Stimulated activated CD4-positive, alpha-beta T cell treated with anti-CD3 and anti-CD28 coated beads, Interleukin-15, amount 100 ng/mL, for 1 hour (primary cell): ENCODE measurements at regions not wholly inside any gene's neighbourhood (a gene's known extent, or its start where the extent isn't known, plus 50 kb on each side); places are given as distances from the start of the nearest gene placed in this dataset.

Experiments used
- DNase-seq, 2 donors: peaks; one replicate each; pipeline ENCODE4 v3.0.0-alpha.2; 2020; ENCODE audit warnings: low read depth in 1 of 2, low spot score in 1 of 2

DNA sequence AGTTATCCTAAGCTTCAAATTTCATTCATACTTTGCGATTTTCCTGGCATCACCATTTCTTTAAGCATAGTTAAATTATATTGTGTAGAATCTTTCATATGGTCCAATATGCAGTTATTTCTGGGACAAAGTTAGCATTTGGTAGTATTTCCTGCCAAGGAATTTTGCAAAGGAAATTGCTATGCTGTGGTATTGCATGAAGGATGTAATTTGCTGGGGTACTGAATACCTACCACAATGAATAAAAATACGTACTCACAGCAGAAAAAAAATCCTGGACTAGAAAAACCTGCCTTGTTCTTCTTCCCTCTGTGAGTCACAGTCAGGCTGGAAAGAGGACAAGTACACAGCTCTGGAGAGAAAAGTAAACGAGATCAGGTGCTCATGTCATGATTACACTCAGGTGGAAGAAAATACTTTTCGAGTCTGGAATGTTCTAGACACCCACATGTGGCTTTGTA, 241.2 kb downstream of the PTBP2 start:
- no peak for DNase-seq

DNA sequence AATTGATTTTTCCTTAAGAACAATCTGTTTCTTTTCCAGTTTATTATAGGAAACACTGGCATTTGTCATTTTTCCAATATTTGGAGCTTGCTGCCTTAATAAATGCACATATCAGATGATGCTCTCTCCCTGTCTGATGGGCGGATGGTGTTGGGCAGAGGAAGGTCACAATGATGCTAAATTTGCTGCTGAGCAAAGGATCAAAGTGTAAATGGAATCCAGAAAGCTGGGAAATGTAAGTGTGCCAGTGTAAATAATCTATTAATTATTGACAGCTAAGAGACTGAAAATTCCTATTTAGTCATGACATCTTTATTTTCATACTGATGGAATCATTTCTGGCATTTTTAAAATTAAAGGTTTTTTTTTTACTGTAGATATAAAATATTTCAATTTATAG, 243.2 kb downstream of the PTBP2 start:
- DNase-seq: no peak

DNA sequence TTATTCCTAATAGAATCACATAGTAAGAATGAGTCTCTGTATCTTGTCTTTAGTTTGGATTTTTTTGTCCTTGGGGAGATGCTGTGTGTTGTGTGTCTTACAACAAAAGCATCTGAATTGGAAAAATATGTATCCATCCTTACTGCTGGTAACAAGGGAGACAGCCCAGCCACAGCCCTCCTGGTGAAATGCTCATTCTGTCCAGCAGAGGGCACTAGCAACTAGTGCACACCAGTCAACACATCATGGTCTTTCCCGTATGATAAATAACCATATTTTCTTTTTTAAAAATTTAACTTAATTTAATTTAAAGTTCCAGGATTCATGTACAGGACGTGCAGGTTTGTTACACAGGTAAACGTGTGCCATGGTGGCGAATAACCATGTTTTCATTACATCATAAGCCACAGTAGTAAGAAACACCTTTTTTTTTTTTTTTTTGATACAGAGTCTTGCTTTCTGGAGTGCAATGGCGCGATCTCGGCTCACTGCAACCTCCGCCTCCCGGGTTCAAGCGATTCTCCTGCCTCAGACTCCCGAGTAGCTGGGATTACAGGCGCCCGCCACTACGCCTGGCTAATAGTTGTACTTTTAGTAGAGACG, 245.1 kb downstream of the PTBP2 start:
- DNase-seq: peak; percentile 44 to 57

DNA sequence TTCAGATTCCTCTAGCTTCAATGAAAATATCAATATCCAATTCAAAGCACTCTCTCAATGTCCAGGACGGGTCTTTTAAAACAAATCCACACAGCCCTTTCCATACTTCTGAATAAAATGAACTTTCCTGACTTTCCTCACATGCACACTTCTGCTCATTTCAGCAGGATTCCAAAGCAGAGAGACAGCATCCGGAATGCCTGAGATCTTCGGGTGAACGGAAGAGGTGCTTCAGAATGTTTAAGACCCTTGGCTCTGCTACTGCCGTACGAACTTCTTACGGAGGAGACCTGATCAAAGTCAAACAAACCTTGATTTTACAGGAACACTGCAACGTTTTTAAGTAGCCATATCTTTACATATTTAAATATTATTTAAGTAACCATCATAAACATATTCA, 245.7 kb downstream of the PTBP2 start:
- no peak for DNase-seq

DNA sequence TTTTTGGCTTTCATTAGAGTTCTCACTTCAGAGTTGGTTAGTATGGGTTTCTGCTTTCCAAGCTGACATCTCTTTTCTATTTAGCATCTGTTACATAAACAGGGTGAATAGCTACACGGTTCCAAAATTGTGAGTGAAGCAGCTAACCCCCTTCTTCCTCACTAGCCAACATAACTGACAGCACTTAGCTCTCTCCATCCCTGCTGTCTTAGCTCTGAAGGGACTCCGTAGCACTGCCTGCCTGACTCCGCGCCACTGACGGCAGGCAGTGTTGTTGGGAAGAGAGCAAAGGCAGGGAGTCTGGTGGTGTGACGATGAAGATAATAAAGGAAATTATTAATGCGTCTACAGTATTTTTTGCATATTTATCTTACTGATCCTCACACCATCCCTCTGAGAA, 247.0 kb downstream of the PTBP2 start:
- DNase-seq: no peak

DNA sequence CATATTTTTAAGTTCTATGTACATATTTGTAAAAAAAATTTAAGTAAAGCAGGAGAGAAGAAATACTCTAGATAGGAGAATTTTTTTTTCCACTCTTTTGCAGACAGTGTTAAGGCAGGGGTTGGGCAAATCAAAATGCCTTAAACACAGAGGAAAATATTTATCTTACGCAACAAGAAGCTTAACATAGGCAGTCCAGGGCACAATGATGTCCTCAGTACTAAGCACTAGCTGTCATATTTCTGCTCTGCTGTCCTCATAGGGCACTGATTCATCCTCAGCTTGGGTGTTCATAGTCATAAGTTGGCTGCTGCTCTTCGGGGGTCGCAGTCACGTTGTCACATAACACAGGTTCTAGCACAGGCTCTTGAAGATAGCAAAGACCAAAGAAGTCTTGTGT, 247.4 kb downstream of the PTBP2 start:
- no peak for DNase-seq

DNA sequence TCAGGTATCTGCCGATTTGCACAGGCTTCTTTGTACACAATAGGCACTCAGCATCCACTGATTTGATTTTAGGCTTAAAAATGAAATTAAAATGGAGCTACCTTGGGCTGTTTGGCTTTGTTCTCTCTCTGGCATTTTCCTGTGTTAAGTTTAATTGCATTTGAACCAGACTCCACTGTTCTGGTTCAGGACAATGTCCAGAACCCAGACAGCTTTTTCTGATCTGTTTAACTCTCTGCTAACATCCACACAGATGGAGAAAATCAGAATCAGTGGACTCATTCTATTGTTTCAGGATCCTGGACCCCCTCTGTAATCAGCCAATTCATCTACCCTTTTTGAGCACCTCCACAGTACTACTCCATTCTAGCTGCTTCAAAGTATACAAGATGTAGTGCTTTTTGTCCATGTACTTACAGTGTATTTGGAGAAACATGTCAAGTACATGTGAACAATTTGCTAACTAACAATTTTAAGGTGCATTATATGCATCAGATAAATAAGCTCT, 248.1 kb downstream of the PTBP2 start:
- no peak for DNase-seq

DNA sequence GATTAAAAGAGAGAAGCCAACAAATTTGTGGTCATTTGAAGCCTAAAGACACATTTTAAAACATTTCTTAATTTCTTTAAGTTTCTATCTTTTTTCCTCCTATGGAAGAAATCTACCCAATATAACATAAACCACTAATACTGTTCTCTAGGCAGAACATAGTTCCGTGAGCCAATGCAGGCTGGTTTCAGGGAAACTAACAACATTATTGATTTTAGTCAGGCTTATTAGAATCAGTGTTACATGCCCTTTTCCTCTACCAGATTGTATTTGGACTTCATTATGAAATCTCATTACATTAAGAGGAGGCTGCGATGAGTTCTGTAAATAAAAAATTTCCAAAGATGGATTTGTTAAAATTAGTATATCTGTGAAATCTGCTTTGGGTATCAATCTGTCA, 249.9 kb downstream of the PTBP2 start:
- DNase-seq: no peak

DNA sequence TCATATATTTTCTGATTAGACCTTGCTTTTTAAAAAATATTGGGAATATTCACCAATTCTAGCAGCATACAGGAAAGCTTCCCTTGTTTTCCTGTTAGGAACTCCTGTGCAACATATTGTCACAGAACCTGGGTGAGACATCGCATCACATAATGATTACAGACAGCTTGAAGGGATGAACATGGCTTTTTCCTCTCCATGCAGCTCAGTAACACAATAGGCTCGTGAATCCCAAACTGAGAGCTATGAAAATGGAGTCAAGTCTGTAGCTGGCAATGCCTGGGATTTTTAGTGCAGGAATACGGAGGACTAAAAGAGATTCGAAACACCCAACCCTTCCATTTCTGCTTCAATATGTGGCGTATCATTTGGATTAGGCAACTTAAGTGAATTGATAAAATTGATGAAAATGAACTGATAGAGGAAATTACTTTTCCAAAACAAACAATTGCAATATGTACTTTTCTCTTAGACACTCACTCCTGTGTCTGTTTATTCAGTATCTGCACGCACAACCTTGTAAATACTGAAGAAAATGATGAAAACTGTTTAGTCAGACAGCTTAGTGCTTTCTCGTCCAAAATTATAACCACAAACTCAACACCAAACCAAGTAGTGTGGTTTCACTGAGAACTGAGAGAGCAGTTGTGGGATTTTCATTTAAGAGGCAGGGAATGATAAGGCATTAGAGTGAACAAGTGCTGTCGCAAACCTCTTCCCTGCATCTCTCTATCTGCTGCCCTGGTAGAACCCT, 250.4 kb downstream of the PTBP2 start:
- no peak for DNase-seq

DNA sequence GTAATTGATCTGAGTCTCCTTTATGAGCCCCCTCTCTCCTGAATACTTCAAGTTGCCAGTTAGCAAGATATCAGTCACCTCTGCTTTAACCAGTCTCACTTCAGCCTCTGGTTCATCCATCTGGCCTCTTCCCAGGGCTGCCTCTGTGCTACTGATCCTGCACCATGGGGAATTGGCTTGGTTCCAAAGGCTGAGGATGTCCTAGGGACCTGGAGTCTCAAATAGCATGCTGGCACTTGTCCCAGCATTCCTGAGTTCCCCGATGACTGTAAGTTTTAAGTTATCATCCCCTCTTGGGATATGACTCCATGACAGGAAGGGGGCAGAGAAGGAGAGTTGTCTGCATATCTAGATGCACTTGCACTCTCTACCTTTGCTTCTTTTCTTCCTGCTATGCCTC, 252.0 kb downstream of the PTBP2 start:
- no peak for DNase-seq

DNA sequence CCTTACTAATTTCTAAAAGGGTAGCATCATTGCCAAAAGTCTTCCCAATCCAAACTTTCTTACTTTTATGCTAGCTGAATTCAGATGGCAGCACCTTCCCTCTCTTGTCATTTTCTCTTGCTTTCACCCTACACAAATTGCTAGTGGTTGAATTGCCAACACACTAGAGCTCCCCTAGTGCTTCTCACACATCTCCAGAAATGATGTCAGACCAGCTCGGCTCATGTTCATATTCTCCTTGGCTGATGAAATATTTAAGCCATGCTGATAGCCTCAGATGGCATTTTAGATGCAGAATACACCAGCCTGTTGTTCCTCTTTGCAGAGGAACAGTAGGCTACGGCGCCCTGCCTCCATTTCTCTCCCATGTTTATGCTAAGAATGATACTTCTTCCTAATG, 256.9 kb downstream of the PTBP2 start:
- no peak for DNase-seq

DNA sequence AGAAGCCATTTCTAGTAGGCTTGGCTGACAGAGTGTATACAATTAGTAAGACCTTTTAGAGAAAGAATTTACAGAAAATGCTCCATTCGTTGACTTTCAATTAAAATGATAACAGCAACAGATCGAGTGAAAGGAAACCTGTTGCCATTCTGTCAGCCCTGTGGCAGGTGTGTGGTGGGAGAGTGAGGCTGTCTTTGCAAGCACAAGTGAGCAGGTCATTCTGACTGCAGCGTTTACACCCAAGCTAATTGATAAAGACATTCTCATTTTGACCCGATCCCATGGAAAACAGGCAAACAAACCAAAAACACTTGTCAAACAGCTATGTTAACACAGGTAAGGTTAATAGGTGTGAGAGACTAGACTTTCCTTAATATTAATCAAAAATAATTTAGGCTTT, 257.3 kb downstream of the PTBP2 start:
- no peak for DNase-seq

DNA sequence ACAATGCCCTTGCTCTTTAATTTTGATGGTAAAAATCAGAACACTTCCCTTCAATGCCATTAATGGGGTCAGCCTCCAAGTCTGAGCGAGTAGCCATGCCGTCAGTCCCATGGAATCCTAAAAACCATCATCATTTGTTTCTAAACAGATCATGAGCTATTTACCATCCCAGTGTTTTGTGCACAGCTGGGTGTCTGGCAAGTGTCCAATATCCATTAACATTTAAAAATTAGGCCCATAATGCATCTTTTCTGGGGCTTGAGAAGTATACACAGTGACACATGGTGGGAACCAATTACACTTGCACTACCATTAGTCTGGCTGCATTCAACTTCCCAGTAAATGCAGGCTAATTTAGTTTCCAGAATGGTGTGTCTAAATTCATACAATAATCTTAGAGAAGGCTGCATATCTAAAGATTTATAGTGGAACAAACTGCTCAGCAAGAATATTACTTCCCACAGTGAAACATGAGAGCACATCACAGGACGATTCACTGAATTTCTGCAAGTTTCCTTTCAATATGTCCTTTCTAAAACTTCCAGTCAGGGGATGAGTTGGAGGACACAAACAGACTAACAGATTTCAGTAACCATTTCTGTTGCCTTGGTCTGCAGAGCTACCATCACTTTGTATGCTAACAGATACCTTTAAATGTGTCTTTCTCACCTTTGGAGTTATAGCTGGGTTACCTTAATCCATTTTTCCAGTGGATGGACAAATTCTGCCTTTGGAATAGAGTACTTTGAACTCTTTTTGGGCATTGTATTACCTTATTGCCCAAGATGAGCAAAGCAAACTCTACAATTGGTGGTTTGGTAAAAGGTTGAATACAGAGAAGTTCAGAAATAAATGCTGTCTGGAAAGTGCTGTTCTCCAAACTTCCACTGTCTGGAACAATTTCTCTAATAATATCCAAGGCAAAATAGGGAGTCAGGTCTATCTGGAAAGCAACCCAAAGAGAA, 258.0 kb downstream of the PTBP2 start:
- no peak for DNase-seq

DNA sequence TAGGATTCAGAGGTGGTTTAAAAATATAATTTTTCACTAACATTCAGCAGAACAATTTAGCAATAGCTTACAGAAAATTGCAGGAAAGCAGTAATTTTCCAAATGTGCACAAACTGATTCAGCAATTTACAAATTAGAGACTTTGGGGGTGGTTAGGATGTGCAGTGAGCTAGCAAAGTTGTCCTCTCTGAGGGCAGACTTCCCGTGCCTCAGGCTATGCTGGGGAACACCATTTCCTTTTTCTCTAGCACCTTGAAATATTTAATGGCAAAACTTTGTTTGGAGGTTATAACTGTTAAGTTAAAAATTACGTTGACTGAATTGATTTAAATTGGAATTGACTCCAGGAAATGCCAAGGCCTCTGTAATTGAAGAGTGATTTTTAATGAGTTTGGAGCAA, 258.9 kb downstream of the PTBP2 start:
- DNase-seq: no peak

DNA sequence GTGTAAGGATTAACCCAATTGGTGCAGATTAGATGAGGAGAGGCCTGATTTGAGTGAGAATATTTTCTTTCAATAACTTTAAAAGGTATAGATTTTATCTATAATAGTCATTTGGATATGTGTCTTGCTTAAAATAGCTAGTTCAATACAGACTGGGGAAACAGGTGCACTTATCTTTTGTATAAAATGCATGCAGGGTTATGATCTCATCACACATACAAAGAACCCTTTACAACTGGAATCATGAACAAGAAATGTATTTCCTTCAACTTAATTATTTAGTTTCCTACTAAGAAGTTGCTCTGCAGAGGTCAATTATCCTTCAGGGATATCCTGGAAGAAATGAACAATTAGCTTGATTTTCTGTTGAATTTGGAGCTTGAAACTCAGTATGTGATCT, 259.6 kb downstream of the PTBP2 start:
- DNase-seq: no peak

DNA sequence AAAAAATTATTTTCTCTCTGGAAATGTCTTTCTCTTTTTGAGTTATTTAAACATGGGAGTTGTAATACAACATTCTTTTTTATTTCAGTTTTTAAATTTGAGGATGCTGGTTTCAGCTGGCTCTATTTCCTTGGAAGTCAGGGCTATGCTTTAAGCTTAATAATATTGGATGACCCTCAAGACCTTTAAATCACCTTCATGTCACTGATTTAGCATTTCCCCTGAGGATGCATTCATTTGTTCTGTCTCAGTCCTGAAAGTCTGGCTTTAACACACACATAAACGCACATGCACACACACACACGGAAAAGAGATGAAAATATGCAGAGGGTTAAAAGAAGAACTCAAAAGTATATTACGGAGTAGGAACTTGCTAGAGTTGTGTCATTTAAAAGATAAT, 260.5 kb downstream of the PTBP2 start:
- DNase-seq: no peak

DNA sequence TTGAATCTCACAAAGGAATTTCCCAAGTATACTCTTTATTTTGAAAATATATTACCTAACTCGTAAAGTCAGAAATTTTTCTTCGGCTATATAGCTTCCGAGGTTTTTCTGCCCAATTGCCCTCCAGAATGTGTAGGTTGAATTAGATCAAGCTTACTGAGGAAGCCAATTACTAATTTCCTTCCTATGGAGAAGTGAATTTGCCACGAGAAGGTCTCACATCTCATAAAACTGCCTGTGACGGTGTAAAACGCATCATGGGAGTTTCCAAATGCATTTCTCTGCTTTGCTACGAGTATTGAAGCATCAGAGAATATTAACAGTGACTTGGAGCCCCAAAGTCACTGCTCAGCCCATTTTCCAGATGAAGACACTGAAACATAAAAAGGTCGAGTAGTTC, 262.3 kb downstream of the PTBP2 start:
- DNase-seq: no peak

DNA sequence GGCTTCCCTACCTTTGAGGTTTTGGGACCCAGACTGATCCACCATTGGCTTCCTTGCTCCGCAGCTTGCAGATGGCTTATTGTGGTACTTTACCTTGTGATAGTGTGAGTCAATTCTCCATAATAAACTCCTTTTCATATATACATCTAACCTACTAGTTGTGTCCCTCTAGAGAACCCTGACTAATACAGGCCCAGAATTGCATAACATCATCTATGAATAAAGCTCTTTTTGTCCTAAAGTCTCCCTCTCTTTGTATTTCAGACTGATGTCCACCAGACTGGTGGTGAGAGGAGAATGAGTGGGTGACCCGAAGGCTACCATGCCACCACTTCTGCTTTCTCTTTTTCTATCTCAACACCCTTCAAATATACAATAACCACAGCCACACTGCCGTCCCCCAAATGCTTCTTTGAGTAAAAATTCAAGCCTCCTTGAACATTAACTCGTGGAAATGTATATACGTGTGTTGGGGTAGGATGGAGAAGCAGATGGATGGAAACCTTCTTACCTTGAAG, 265.7 kb downstream of the PTBP2 start:
- no peak for DNase-seq

DNA sequence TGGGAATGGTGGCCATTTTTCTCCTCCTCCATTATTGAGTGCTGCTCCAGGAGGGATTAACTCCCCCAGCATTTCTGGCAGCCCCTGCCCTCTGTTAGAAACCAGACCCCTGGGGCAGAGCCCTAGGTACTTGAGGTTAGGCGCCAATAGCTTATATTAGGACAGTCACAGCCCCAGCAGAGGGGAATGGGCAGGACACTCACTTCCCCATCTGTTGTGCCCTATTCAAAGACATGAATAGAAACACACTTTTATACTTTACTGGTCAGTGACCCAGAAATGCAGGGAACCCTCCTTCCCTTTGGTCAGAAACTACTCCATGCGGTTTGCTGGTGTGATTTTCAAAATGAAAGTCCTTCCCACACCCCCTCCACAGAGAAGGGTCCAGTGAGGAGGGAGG, 267.7 kb downstream of the PTBP2 start:
- no peak for DNase-seq

DNA sequence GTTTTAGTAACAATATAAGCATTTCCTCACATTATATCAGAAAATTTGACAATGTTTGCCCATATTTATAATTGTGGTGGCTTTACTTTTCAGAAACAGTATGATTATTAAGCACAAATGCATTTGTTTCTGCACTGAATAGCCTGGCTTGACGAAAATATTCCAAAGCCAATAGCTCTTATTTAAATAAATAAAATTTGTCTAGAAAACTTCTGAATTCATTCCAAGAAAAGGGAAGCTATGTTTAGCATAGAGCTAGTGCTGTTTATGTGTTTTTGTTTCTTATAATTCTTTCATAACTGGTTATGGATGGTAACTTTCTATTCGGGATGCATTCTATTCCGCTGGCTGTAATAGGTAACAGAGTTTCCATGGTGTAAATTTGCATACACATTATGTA, 268.6 kb downstream of the PTBP2 start:
- DNase-seq: no peak

DNA sequence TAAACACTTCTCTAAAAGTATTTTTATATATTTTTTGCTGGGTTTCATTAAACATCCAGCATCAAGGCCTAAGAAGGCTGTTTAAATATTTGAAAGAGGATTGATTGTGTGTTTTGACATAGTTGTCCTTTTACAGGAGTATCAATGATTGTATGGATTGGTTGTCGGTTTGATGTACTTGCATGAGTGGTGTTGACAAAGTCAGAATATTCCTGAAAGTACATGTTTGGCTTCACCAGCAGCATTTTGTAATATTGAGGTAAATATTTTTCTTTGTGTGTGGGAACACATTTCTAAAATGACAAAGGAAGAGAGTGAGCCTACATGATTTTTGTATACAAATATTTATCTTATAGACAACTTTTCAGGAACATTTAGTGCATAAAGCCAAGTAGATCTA, 269.7 kb downstream of the PTBP2 start:
- DNase-seq: no peak

DNA sequence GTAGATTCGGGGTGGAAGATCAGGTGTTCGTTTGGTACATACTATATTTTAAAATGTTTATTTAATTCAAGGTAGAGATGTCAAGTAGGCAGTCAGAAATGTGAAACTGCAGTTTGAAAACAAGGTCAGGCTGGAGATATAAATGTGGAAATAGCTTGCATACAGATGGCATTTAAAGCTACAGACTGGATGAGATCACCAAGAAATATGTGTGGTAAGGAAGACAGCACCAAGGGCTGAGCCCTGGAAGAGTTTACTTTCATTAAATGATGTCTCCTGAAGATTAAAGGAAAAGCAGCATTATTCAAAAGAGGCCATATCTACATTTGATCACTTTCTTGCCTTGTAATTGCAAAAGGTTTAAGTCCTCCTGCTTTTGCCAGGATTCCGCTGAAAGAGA, 271.3 kb downstream of the PTBP2 start:
- DNase-seq: no peak
